ENCODE measurements at regions not wholly inside any gene's neighbourhood (a gene's known extent, or its start where the extent isn't known, plus 50 kb on each side); places are given as distances from the start of the nearest gene placed in this dataset.

GRCh38 chr13:76292726-76293125 lies 593.5 kb downstream of the KCTD12 start:
- no peak for TF ChIP-seq CTCF (IDR thresholded peaks at IDR 0.05)
- TF ChIP-seq POLR2A (IDR thresholded peaks at IDR 0.05): no peak

Data from tibial nerve (tissue), 3 donors.